ENCODE measurements at regions not wholly inside any gene's neighbourhood (a gene's known extent, or its start where the extent isn't known, plus 50 kb on each side); places are given as distances from the start of the nearest gene placed in this dataset.

- TF ChIP-seq EZH2 (IDR thresholded peaks at IDR 0.05; ENCODE audit: insufficient read depth, poor library complexity, severe bottlenecking) (no peak), EZH2phosphoT487 (IDR thresholded peaks at IDR 0.05; ENCODE audit: insufficient read depth, low read depth) (no peak)
Measured at GRCh38 chr2:188076149-188077056, 215.3 kb upstream of the GULP1 start.

Measured in GM23248 (cell line).